HG02943 (cell line): ENCODE measurements at regions not wholly inside any gene's neighbourhood (a gene's known extent, or its start where the extent isn't known, plus 50 kb on each side); places are given as distances from the start of the nearest gene placed in this dataset.

Experiments used
- ATAC-seq: cut with Tn5 transposase; IDR thresholded peaks from one replicate; pipeline ENCODE4 v1.9.1; 2021; ENCODE audit warnings: mild to moderate bottlenecking, low read depth, moderate library complexity; ENCODE audit not compliant: unreplicated experiment

GRCh38 chr3:152051501-152052404, 178.3 kb downstream of the SUCNR1 start:
- no peak for ATAC-seq

DNA sequence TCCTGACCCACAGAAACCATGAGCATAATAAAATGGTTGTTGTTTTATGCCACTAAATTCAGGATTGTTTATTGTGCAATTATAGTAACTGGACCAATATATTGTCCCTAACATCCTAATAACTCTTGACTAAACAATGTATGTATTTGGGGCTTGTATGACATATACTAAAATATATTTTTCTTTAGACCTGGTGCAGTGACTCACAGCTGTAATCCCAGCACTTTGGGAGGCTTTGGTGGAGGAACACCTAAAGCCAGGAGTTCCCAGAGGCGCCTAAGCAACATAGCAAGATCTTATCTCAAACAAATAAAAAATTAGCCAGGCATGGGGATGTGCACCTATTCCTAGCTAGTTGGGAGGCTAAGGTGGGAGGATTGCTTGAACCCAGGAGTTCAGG, 180.4 kb downstream of the SUCNR1 start:
- ATAC-seq = no peak

- no peak for ATAC-seq
These were observed 180.9 kb downstream of the SUCNR1 start for GRCh38 chr3:152054315-152054714.

GRCh38 chr3:152056073-152056472, 182.6 kb downstream of the SUCNR1 start:
- no peak for ATAC-seq

- no peak for ATAC-seq
These were observed 183.0 kb downstream of the SUCNR1 start for GRCh38 chr3:152056481-152056880.

DNA sequence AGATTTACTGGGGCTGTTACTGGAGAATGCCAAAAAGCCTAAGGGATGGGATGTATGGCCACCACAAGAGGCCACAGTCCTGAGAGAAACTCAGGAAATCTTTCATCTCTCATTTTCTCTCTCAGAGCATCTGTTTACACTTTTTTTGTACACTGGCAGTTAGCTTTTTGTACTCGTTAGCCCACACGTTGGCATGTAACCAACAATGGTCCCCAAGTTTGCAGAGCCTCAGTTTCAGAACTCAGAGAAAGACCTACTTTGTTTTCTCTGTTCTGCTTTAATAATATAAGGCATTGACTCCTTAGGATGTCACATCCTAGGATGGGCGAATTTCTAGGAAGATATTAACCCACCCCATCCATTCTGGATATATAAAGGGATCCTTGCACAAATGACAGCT, 183.5 kb downstream of the SUCNR1 start:
- no peak for ATAC-seq

GRCh38 chr3:152058856-152059255, 185.4 kb downstream of the SUCNR1 start:
- ATAC-seq = no peak

DNA sequence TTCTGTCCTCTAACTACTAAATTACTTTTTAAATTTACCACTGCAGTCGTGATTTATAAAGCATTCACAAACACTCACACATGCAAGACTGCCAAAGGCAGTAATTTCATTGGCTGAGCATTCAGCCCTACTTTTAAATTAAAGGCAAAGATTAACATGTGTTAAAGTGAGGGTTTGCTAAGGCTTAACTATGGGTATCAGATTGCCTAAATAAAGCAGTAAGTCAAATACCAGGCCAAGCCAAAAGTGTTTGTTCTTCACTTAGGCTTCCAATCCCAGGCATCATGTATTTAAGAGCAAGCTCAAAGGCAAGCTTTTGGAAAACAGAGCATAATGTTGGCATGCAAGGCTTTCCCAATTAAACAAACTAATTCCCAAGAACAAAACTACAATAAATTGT, 187.3 kb downstream of the SUCNR1 start:
- no peak for ATAC-seq

- no peak for ATAC-seq
These were observed 187.9 kb downstream of the SUCNR1 start for GRCh38 chr3:152061296-152061695.

DNA sequence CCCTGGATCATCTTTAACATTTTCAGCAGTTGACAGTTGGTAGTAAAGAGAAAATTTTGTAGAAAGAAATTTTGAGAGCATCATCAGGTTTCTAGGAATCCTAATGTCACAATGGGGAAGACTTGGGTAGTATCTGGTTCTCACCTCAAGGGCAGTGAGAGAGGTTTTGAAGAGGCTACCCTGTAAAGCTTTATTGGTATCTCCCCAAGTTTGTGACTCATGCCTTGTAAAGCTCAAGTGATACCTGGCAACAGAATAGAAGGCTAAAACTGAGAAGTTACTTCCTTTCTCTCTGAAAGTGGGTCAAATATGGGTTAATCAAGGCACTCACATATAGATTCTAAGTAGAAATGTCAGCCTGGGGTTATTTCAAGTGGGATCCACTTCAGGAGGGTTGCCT, 196.4 kb downstream of the SUCNR1 start:
- ATAC-seq = no peak

- no peak for ATAC-seq
These were observed 197.4 kb upstream of the MBNL1 start for GRCh38 chr3:152071315-152071714.

DNA sequence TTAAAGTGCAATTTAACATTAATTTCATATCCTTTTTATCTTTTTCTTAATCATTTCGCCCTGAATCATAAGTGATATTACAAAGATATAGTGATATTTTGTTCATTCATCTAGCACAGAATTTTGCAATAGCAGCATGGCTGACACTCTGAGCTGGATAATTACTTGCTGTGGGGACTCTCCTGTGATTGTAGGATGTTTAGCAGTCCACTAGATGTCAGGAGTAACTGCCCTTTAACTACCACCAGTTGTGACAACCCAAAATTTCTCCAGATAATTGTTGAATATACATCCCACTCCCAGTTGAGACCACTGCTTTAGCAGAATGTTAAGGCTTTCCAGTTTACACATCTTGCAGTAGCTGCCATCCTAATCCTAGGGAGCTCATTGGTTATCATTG, 196.8 kb upstream of the MBNL1 start:
- ATAC-seq = no peak

DNA sequence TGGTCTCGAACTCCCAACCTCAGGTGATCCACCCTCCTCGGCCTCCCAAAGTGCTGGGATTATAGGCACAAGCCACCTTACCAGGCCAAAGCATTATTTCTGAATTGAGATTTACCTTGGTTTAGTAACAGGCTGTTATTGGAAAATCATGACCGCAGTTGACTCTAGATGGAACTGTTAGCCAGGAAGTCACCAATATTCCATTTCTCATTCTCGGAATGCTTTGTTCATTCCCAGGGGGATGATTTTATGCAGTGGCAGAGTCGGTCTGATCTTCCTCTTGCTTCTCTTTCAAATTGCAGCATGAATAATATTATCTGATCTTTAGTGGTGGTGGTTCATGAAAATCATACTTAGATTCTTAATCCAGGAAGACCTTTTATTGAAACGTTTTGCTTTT, 195.5 kb upstream of the MBNL1 start:
- no peak for ATAC-seq

- no peak for ATAC-seq
These were observed 192.6 kb upstream of the MBNL1 start for GRCh38 chr3:152076148-152076547.

DNA sequence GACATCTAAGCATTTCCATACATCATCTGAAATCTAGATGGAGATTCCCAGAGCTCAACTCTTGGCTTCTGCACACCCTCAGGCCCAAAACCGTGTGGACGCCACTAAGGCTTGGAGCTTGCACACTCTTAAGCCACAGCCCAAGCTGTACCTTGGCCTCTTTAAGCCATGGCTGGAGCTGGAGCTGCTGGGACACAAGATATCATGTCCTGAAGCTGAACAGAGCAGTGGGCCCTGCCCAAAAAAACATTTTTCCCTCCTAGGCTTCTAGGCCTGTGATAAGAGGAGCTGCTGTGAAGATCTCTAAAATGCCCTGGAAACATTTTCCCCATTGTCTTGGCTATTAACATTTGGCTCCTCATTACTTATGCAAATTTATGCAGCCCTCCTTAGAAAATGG, 188.7 kb upstream of the MBNL1 start:
- ATAC-seq = no peak

- ATAC-seq = no peak
These were observed 185.6 kb upstream of the MBNL1 start for GRCh38 chr3:152083135-152083534.

- no peak for ATAC-seq
These were observed 184.1 kb upstream of the MBNL1 start for GRCh38 chr3:152084441-152085158.

DNA sequence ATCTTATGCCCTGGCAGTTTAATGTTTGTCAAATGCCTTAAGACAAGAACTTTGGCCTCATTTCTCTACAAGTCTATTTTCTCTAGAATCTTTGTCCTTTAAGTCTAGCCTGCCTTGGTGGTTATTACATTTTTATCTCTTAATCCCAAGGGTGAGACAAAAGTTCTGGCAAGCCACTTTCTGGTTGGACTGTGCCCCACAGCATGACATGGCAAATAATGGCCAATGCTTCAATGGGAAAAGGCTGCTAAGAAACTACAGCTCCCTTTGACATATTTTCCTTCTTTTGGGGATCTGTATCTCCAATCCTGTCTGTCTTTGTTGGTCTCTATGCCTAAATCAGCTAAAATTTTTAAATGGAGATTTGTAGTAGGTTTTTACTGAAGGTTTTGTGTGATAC, 181.6 kb upstream of the MBNL1 start:
- ATAC-seq = no peak

- no peak for ATAC-seq
These were observed 179.2 kb upstream of the MBNL1 start for GRCh38 chr3:152089528-152089927.

DNA sequence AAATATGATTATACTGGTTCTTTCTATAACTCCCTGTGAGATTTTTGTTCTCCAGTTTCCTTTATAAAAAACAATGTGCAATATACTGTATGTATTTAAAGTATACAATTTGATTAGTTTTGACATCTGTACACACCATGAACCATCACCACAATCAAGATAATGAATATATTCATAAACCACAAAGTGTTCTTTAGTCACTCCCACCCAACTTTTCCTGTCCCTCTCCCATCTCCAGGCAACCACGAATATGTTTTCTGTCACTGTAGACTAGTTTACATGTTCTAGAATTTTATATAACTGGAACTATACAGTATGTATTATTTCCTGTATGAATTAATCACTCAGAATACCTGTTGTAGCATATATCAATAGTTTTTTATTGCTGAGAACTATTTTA, 177.0 kb upstream of the MBNL1 start:
- ATAC-seq = no peak

DNA sequence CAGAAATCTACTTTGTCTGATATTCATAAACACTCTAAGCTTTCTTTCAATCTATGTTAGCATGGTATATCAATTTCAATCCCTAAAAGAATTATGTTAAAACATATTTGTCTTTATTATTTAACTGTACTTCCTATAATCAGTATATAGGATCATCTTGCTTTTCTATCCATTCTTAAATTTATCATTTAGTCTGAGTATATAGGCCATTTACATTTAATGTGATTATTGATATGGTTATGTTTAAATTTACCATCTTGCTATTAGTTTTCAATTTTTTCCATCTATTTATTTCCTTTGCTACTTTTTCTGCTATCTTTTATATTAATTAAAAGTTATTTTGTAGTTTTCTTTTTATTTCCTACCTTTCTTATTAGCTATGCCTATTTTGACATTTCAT, 174.8 kb upstream of the MBNL1 start:
- ATAC-seq = no peak

- ATAC-seq = no peak
These were observed 174.3 kb upstream of the MBNL1 start for GRCh38 chr3:152094406-152094805.
